ENCODE measurements at regions not wholly inside any gene's neighbourhood (a gene's known extent, or its start where the extent isn't known, plus 50 kb on each side); places are given as distances from the start of the nearest gene placed in this dataset.
"Not testable (repeated sequence)": the region's sequence is repeated elsewhere in the genome, so short reads cannot be mapped to it uniquely, and the experiment has no call there.

- not testable (repeated sequence) for DNase-seq (ENCODE audit: low read depth in 2 of 2)
These were observed 129.8 kb upstream of the MB21D2 start for GRCh38 chr3:193047461-193047860.

- DNase-seq (ENCODE audit: low read depth in 2 of 2) = no peak
These were observed 130.5 kb upstream of the MB21D2 start for GRCh38 chr3:193048127-193048526.

DNA sequence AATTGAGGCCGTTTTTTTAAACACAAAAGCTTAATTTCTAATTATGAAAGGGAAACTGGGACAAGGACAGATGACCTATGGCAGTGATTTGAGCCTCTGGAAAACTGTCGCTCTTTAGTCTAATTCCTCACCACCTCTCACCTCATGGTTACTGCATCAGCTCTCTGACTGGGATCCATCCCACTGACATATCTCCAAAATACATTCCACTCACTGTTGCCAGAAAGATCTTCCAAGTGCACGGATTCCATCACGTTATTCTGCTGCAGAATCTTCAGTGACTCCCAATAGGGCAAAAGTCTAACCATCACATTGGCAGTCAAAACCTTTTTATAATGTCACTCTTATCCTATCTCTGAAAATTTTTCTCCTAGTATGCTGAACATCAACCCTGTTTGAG lies 132.3 kb upstream of the MB21D2 start:
- no peak for DNase-seq (ENCODE audit: low read depth in 2 of 2)

- DNase-seq (ENCODE audit: low read depth in 2 of 2) = no peak
These were observed 133.7 kb upstream of the MB21D2 start for GRCh38 chr3:193051314-193051713.

GRCh38 chr3:193052354-193053045 lies 134.8 kb upstream of the MB21D2 start:
- no peak for DNase-seq (ENCODE audit: low read depth in 2 of 2)

DNA sequence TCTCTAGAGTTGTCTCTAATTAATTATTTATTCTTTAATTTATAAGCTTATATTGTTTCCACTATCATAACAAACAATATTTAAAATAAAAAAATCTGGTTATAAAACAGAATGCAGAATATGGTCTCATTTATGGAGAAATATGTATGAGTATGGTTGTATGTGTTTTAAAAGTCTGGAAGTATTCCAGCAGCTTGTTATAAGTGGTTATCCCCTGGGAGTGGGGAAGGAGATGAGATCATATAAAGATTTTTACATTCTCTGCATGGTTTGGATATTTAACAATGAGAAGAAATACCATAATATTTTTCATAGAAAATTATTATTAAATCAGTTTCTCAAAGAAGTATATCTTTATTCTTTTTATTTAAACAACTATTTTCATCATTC lies 135.4 kb upstream of the MB21D2 start:
- peak; percentile 17 to 20 for DNase-seq (ENCODE audit: low read depth in 2 of 2)

- DNase-seq (ENCODE audit: low read depth in 2 of 2) = no peak
These were observed 137.7 kb upstream of the MB21D2 start for GRCh38 chr3:193055352-193055751.

DNA sequence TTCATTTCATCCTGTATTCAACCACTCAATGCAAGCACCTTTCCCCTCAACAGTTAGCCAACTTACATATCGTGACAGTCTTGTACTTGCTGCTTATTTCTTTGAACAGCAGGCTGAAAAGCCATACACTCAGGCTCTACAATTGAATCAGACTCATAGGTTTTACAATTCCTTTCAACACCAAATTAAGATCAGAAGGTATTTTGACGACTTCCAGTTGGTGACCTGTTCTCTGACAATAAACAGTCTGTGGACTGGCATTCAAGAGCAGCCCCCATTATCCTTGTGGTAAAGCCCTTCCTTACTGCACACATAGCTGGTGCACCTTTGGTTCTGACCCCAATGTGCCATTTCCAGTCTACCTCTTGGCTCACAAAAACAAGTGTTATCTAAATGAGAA lies 140.0 kb upstream of the MB21D2 start:
- no peak for DNase-seq (ENCODE audit: low read depth in 2 of 2)

DNA sequence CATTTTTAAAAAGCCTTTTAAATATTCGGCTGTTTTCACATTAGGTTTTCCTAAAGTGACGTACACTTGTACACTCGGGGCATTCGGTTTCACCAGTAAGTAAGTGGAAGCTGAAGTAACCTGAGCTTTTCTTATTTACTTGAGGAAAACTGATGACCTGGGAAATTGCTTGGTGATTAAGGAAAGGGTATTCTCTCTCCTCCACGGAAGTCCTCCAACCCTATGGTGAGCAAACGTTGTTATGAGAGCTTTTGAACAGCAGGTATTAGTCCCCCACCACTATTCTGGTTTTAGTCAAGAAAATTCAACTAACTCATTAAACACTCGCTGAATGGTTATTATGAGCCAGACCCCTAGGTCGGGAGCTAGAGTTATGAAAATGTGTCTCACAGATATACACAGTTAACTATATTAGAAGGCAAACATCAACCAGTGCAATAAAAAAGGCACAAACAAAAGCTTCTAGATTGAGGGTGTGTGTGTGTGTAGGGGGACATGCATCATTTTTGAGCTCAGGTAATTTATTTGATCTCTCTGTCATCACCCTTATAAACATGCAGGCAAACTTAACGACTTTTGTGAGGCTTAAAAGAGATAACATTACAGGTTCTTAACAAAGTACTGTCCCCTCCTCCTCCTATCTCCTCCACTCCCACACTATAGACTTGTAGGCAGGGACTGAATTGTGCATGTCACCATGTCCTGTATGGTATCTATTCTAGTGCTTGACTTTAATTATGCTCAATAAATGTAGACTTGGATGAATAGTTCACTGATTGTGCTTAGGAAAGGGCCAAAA lies 143.3 kb upstream of the MB21D2 start:
- no peak for DNase-seq (ENCODE audit: low read depth in 2 of 2)

GRCh38 chr3:193068365-193068764 lies 150.7 kb upstream of the MB21D2 start:
- DNase-seq (ENCODE audit: low read depth in 2 of 2) = no peak

GRCh38 chr3:193069732-193070131 lies 152.1 kb upstream of the MB21D2 start:
- DNase-seq (ENCODE audit: low read depth in 2 of 2) = not testable (repeated sequence)

GRCh38 chr3:193078996-193079753 lies 161.5 kb upstream of the MB21D2 start:
- no peak for DNase-seq (ENCODE audit: low read depth in 2 of 2)

DNA sequence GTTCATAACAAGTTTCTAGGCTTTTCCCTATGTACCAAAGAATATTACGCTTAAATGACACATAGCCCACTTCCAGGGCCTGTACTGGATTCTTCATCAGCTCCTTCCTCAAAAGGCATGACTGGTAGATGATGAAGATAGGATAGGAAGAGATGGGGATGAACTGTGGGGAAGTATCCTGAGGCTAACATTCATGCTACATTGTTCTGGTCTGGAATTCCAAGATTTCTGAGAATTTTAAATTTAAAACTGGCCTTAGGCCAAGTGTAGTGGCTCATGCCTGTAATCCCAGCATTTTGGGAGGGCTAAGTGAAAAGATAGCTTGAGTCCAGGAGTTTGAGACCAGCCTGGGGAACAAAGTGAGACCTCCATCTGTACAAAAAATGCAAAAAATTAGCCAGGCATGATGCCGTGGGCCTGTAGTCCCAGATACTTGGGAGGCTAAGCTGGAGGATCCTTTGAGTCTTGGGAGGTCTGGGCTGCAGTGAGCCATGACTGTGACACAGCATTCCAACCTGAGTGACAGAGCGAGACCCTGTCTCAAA lies 160.1 kb upstream of the PLAAT1 start:
- DNase-seq (ENCODE audit: low read depth in 2 of 2) = no peak

- DNase-seq (ENCODE audit: low read depth in 2 of 2) = no peak
These were observed 155.4 kb upstream of the PLAAT1 start for GRCh38 chr3:193085655-193086054.

- no peak for DNase-seq (ENCODE audit: low read depth in 2 of 2)
These were observed 154.3 kb upstream of the PLAAT1 start for GRCh38 chr3:193086681-193087080.

DNA sequence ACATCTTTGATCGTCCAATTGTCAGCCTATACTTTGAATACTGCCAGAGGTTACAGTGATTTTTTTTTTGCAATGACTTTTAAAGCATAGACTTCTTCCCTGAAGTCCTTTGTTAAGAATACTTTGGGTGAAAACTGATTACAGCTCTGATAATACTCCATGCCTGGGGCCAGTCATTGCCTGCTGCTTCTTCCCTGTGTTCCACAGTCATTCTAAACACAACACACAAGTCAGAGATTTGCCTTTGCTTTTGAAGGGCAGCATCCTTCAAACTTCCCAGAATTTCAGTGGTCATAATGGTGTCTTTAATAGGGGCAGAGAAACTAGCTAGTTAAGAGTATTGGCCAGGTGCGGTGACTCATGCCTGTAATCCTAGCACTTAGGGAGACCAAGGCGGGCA lies 153.7 kb upstream of the PLAAT1 start:
- no peak for DNase-seq (ENCODE audit: low read depth in 2 of 2)

DNA sequence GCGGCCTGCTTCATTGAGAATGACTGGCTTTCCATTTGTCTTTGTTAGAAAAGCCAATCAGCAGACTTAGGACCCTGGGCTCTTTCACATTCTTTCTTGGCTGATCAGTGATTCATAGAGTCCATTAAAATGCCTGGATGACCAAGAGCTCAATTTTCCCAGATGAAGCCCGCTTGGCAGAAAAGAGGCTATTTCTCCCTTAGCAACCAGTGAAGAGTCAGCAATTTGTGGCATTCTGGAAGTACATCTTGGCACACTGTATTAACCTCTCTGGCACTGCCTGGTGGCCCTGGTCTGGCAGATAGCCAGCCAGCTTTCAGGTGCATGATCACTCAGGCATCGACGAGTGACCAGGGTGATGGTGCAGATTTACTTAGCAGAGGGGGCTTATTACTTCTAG lies 145.7 kb upstream of the PLAAT1 start:
- DNase-seq (ENCODE audit: low read depth in 2 of 2) = peak in 1 of 2 experiments; percentile 1

- DNase-seq (ENCODE audit: low read depth in 2 of 2) = no peak
These were observed 144.9 kb upstream of the PLAAT1 start for GRCh38 chr3:193096076-193096475.

GRCh38 chr3:193114431-193115340 lies 126.3 kb upstream of the PLAAT1 start:
- no peak for DNase-seq (ENCODE audit: low read depth in 2 of 2)

GRCh38 chr3:193116871-193117270 lies 124.2 kb upstream of the PLAAT1 start:
- no peak for DNase-seq (ENCODE audit: low read depth in 2 of 2)

DNA sequence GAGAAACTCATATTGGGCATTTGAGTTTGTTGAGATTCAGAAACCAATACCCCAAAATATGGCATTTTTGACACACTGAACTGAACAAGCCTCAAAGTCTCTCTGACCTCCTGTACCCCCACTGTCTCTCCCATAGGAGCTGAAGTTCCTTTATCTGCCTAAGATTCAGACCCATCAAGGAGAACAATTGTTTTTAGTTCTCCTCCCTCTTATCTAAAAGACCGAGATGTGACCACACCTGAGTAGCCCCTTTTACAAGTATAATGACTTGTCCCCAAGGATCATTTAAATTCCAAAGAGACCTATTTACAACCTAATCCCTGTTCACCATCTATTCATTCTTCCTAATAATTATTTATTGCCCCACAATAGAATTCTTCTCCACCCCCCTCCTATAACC lies 122.1 kb upstream of the PLAAT1 start:
- no peak for DNase-seq (ENCODE audit: low read depth in 2 of 2)

Data from fibroblast of skin of left quadriceps (primary cell).